HEK293 (cell line): ENCODE measurements at regions not wholly inside any gene's neighbourhood (a gene's known extent, or its start where the extent isn't known, plus 50 kb on each side); places are given as distances from the start of the nearest gene placed in this dataset.

Experiments used
- FEZF1 ChIP-seq: fragments of 450-650 bp; formaldehyde crosslinking; IDR thresholded peaks from 2 replicates; pipeline ENCODE4 v1.5.1; 2016; ENCODE audit warnings: missing biosample characterization, missing genetic modification characterization
- KLF1 ChIP-seq: fragments of 450-650 bp; formaldehyde crosslinking; IDR thresholded peaks from 2 replicates; pipeline ENCODE4 v1.5.1; 2016; ENCODE audit warnings: missing biosample characterization, missing genetic modification characterization
- SCRT1 ChIP-seq: fragments of 450-650 bp; formaldehyde crosslinking; IDR thresholded peaks from 2 replicates; pipeline ENCODE4 v1.5.1; 2016; ENCODE audit warnings: missing biosample characterization, missing genetic modification characterization, borderline replicate concordance
- ZBTB7A ChIP-seq: fragments of 450-650 bp; formaldehyde crosslinking; IDR thresholded peaks from 2 replicates; pipeline ENCODE4 v1.5.1; 2016; ENCODE audit warnings: low read depth, missing biosample characterization, missing genetic modification characterization
- ZNF239 ChIP-seq: fragments of 450-650 bp; formaldehyde crosslinking; IDR thresholded peaks from 2 replicates; pipeline ENCODE4 v1.5.1; 2016; ENCODE audit warnings: missing biosample characterization, missing genetic modification characterization
- ZNF510 ChIP-seq: fragments of 450-650 bp; formaldehyde crosslinking; IDR thresholded peaks from 2 replicates; pipeline ENCODE4 v1.5.1; 2018; ENCODE audit warnings: mild to moderate bottlenecking, missing genetic modification characterization, missing biosample characterization; ENCODE audit not compliant: insufficient replicate concordance
- ZNF600 ChIP-seq: fragments of 450-650 bp; formaldehyde crosslinking; IDR thresholded peaks from 2 replicates; pipeline ENCODE4 v1.5.1; 2016; ENCODE audit warnings: missing biosample characterization, missing genetic modification characterization
- TF ChIP-seq, protein P1 (sequence below): fragments of 450-650 bp; formaldehyde crosslinking; IDR thresholded peaks from 2 replicates; pipeline ENCODE4 v1.5.1; 2016; ENCODE audit warnings: missing biosample characterization, missing genetic modification characterization
- TF ChIP-seq, protein P2 (sequence below): fragments of 450-650 bp; formaldehyde crosslinking; IDR thresholded peaks from 2 replicates; pipeline ENCODE4 v1.5.1; 2017; ENCODE audit warnings: missing biosample characterization, missing genetic modification characterization

DNA sequence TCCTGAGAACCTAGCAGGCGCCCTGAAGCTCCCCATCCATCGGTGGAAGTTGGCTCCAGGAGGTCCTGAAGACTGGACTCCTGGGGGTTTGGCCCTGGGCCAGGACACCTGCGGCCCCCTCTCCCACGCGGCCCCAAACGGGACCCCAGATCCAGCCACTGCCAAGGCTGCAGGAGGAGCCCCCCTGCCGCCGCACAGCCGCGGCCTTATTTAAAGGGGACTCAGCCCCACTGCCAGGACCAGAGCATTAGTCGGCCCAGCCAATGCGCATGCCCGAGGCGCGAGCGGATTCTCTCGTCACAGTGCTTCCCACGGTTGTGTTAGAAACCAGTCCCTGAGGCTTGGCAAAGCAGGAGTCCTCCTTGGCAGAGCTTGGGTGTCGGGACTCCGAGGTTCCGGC is 775.2 kb upstream of the ALG10B start:
- no peak for TF ChIP-seq FEZF1
- TF ChIP-seq, protein P1, sequence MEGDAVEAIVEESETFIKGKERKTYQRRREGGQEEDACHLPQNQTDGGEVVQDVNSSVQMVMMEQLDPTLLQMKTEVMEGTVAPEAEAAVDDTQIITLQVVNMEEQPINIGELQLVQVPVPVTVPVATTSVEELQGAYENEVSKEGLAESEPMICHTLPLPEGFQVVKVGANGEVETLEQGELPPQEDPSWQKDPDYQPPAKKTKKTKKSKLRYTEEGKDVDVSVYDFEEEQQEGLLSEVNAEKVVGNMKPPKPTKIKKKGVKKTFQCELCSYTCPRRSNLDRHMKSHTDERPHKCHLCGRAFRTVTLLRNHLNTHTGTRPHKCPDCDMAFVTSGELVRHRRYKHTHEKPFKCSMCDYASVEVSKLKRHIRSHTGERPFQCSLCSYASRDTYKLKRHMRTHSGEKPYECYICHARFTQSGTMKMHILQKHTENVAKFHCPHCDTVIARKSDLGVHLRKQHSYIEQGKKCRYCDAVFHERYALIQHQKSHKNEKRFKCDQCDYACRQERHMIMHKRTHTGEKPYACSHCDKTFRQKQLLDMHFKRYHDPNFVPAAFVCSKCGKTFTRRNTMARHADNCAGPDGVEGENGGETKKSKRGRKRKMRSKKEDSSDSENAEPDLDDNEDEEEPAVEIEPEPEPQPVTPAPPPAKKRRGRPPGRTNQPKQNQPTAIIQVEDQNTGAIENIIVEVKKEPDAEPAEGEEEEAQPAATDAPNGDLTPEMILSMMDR = no peak
- no peak for TF ChIP-seq ZNF510 (tag by site-specific recombination)
- no peak for TF ChIP-seq SCRT1
- no peak for TF ChIP-seq ZBTB7A (tag by site-specific recombination)
- no peak for TF ChIP-seq KLF1 (tag by site-specific recombination)
- no peak for TF ChIP-seq ZNF239 (tag by site-specific recombination)
- no peak for TF ChIP-seq ZNF600 (tag by site-specific recombination)
- TF ChIP-seq, protein P2, sequence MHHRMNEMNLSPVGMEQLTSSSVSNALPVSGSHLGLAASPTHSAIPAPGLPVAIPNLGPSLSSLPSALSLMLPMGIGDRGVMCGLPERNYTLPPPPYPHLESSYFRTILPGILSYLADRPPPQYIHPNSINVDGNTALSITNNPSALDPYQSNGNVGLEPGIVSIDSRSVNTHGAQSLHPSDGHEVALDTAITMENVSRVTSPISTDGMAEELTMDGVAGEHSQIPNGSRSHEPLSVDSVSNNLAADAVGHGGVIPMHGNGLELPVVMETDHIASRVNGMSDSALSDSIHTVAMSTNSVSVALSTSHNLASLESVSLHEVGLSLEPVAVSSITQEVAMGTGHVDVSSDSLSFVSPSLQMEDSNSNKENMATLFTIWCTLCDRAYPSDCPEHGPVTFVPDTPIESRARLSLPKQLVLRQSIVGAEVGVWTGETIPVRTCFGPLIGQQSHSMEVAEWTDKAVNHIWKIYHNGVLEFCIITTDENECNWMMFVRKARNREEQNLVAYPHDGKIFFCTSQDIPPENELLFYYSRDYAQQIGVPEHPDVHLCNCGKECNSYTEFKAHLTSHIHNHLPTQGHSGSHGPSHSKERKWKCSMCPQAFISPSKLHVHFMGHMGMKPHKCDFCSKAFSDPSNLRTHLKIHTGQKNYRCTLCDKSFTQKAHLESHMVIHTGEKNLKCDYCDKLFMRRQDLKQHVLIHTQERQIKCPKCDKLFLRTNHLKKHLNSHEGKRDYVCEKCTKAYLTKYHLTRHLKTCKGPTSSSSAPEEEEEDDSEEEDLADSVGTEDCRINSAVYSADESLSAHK (tag by site-specific recombination) = no peak
